Activated naive CD4-positive, alpha-beta T cell treated with anti-CD3 and anti-CD28 coated beads, Interleukin-2, amount 10 ng/mL, durations not matched to agents 7 days and 5 days (primary cell): ENCODE measurements at regions not wholly inside any gene's neighbourhood (a gene's known extent, or its start where the extent isn't known, plus 50 kb on each side); places are given as distances from the start of the nearest gene placed in this dataset.
A peak's percentile ranks its signal among the peaks of the same experiment; 100 is the strongest.

ENCODE experiments used
- CTCF ChIA-PET: fragments of 350-600 bp; sonication (Branson Sonifier 250); formaldehyde crosslinking; loops from one replicate; lab custom pipeline; 2021; ENCODE audit warnings: antibody characterized with exemption; lab: Charles Lee
- DNase-seq: peaks from one replicate; pipeline ENCODE4 v3.0.0-alpha.2; 2020
- H3K27ac Mint-ChIP-seq: one replicate; pipeline ENCODE4 v1.8.0; 2021; ENCODE audit warnings: mild to moderate bottlenecking, moderate library complexity, mixed read lengths
- H3K27me3 Mint-ChIP-seq: one replicate; pipeline ENCODE4 v1.8.0; 2021; ENCODE audit warnings: mild to moderate bottlenecking, mixed read lengths
- H3K36me3 Mint-ChIP-seq: one replicate; pipeline ENCODE4 v1.8.0; 2021; ENCODE audit warnings: mixed read lengths
- H3K4me1 Mint-ChIP-seq: one replicate; pipeline ENCODE4 v1.8.0; 2021; ENCODE audit warnings: mixed read lengths
- H3K4me3 Mint-ChIP-seq: one replicate; pipeline ENCODE4 v1.8.0; 2021; ENCODE audit warnings: mild to moderate bottlenecking, moderate library complexity, mixed read lengths
- H3K9me3 Mint-ChIP-seq: one replicate; pipeline ENCODE4 v1.8.0; 2021; ENCODE audit warnings: mixed read lengths

- H3K27me3 Mint-ChIP-seq, result peaks cover 8% of the 10 kb centered on the region
- peaks cover 17% of the 10 kb centered on the region for H3K9me3 Mint-ChIP-seq
- peak overlapping the region; percentile 81 for H3K4me3 Mint-ChIP-seq
- CTCF ChIA-PET, result interaction anchor here (0.6 to 2.3 kb wide), 7 partner anchors 24 to 209 kb away, joined by 3 to 10 read pairs (median 5); no protein-coding TSS in a partner anchor
- H3K36me3 Mint-ChIP-seq, result peaks cover 10% of the 10 kb centered on the region
- peak overlapping the region; percentile 99 for H3K27ac Mint-ChIP-seq
- peak; percentile 26 for DNase-seq
- peaks cover 20% of the 10 kb centered on the region for H3K4me1 Mint-ChIP-seq
These were observed 82.8 kb upstream of the E2F3 start for GRCh38 chr6:20318851-20319387.

GRCh38 chr6:20319520-20320357 is 81.9 kb upstream of the E2F3 start:
- Mint-ChIP-seq H3K27ac (peak overlapping the region; percentile 99), H3K4me3 (peak overlapping the region; percentile 81), H3K9me3 (peaks cover 17% of the 10 kb centered on the region), H3K27me3 (peaks cover 8% of the 10 kb centered on the region), H3K4me1 (peaks cover 20% of the 10 kb centered on the region), H3K36me3 (peaks cover 10% of the 10 kb centered on the region)
- CTCF ChIA-PET, result interaction anchor here (0.6 to 2.3 kb wide), 7 partner anchors 23 to 208 kb away, joined by 3 to 10 read pairs (median 5); no protein-coding TSS in a partner anchor
- peak; percentile 89 for DNase-seq

- H3K4me1 Mint-ChIP-seq, result peaks cover under 1% of the 10 kb centered on the region
- peaks cover 2% of the 10 kb centered on the region for H3K36me3 Mint-ChIP-seq
- H3K4me3 Mint-ChIP-seq, result no peak overlapping the region
- no peak overlapping the region for H3K27ac Mint-ChIP-seq
- no peak for DNase-seq
- peaks cover 39% of the 10 kb centered on the region for H3K27me3 Mint-ChIP-seq
- CTCF ChIA-PET, result no interaction called here
- H3K9me3 Mint-ChIP-seq, result peaks cover under 1% of the 10 kb centered on the region
These were observed 75.8 kb upstream of the E2F3 start for GRCh38 chr6:20325641-20326421.

GRCh38 chr6:20326422-20326728 is 75.3 kb upstream of the E2F3 start:
- peaks cover 39% of the 10 kb centered on the region for H3K27me3 Mint-ChIP-seq
- no peak for DNase-seq
- no peak overlapping the region for H3K27ac Mint-ChIP-seq
- no peak overlapping the region for H3K4me3 Mint-ChIP-seq
- no peaks in the 10 kb centered on the region for H3K9me3 Mint-ChIP-seq
- peaks cover 2% of the 10 kb centered on the region for H3K36me3 Mint-ChIP-seq
- peaks cover 3% of the 10 kb centered on the region for H3K4me1 Mint-ChIP-seq
- CTCF ChIA-PET, result no interaction called here

GRCh38 chr6:20327141-20327540 is 74.5 kb upstream of the E2F3 start:
- no peak for DNase-seq
- peaks cover 2% of the 10 kb centered on the region for H3K36me3 Mint-ChIP-seq
- H3K27ac Mint-ChIP-seq, result no peak overlapping the region
- H3K27me3 Mint-ChIP-seq, result peaks cover 38% of the 10 kb centered on the region
- CTCF ChIA-PET, result no interaction called here
- peaks cover 5% of the 10 kb centered on the region for H3K4me1 Mint-ChIP-seq
- no peak overlapping the region for H3K4me3 Mint-ChIP-seq
- no peaks in the 10 kb centered on the region for H3K9me3 Mint-ChIP-seq

GRCh38 chr6:20328266-20328923 is 73.3 kb upstream of the E2F3 start:
- peaks cover 5% of the 10 kb centered on the region for H3K4me1 Mint-ChIP-seq
- H3K27ac Mint-ChIP-seq, result no peak overlapping the region
- no peak for DNase-seq
- peaks cover 3% of the 10 kb centered on the region for H3K9me3 Mint-ChIP-seq
- CTCF ChIA-PET, result no interaction called here
- peaks cover 37% of the 10 kb centered on the region for H3K27me3 Mint-ChIP-seq
- H3K4me3 Mint-ChIP-seq, result no peak overlapping the region
- H3K36me3 Mint-ChIP-seq, result peaks cover 4% of the 10 kb centered on the region

GRCh38 chr6:20328924-20329300 is 72.8 kb upstream of the E2F3 start:
- CTCF ChIA-PET, result interaction anchor here (1.7 kb wide), 1 partner anchor 27 kb away, joined by 5 read pairs; no protein-coding TSS in a partner anchor
- DNase-seq, result no peak
- Mint-ChIP-seq H3K4me3 (no peak overlapping the region), H3K36me3 (peaks cover 4% of the 10 kb centered on the region), H3K4me1 (peaks cover 5% of the 10 kb centered on the region), H3K9me3 (peaks cover 3% of the 10 kb centered on the region), H3K27ac (no peak overlapping the region), H3K27me3 (peaks cover 39% of the 10 kb centered on the region)

GRCh38 chr6:20331042-20331441 is 70.6 kb upstream of the E2F3 start:
- CTCF ChIA-PET, result interaction anchor here (0.7 to 1.4 kb wide), 2 partner anchors 10 to 200 kb away, joined by 3 to 5 read pairs; no protein-coding TSS in a partner anchor
- Mint-ChIP-seq H3K9me3 (peaks cover 3% of the 10 kb centered on the region), H3K4me3 (no peak overlapping the region), H3K27ac (no peak overlapping the region), H3K36me3 (peaks cover 7% of the 10 kb centered on the region), H3K4me1 (peaks cover 18% of the 10 kb centered on the region), H3K27me3 (peaks cover 44% of the 10 kb centered on the region)
- DNase-seq, result no peak

- CTCF ChIA-PET, result interaction anchor here (1.4 kb wide), 1 partner anchor 9 kb away, joined by 5 read pairs; no protein-coding TSS in a partner anchor
- H3K27ac Mint-ChIP-seq, result no peak overlapping the region
- DNase-seq, result no peak
- H3K9me3 Mint-ChIP-seq, result peaks cover 3% of the 10 kb centered on the region
- peaks cover 7% of the 10 kb centered on the region for H3K36me3 Mint-ChIP-seq
- no peak overlapping the region for H3K4me3 Mint-ChIP-seq
- peaks cover 43% of the 10 kb centered on the region for H3K27me3 Mint-ChIP-seq
- peaks cover 24% of the 10 kb centered on the region for H3K4me1 Mint-ChIP-seq
These were observed 70.1 kb upstream of the E2F3 start for GRCh38 chr6:20331625-20332024.

GRCh38 chr6:20332441-20333006 is 69.2 kb upstream of the E2F3 start:
- Mint-ChIP-seq H3K4me3 (no peak overlapping the region), H3K27ac (no peak overlapping the region), H3K4me1 (peaks cover 32% of the 10 kb centered on the region), H3K27me3 (peaks cover 34% of the 10 kb centered on the region), H3K9me3 (peaks cover 3% of the 10 kb centered on the region), H3K36me3 (peaks cover 5% of the 10 kb centered on the region)
- DNase-seq, result no peak
- CTCF ChIA-PET, result no interaction called here

GRCh38 chr6:20333721-20334269 is 67.9 kb upstream of the E2F3 start:
- H3K9me3 Mint-ChIP-seq, result peaks cover 3% of the 10 kb centered on the region
- peaks cover 32% of the 10 kb centered on the region for H3K4me1 Mint-ChIP-seq
- peaks cover 5% of the 10 kb centered on the region for H3K36me3 Mint-ChIP-seq
- no peak overlapping the region for H3K4me3 Mint-ChIP-seq
- peaks cover 25% of the 10 kb centered on the region for H3K27me3 Mint-ChIP-seq
- no peak for DNase-seq
- no peak overlapping the region for H3K27ac Mint-ChIP-seq
- CTCF ChIA-PET, result no interaction called here

- peaks cover 6% of the 10 kb centered on the region for H3K9me3 Mint-ChIP-seq
- peaks cover 32% of the 10 kb centered on the region for H3K4me1 Mint-ChIP-seq
- H3K36me3 Mint-ChIP-seq, result peaks cover 5% of the 10 kb centered on the region
- no peak for DNase-seq
- peaks cover 19% of the 10 kb centered on the region for H3K27me3 Mint-ChIP-seq
- no peak overlapping the region for H3K4me3 Mint-ChIP-seq
- H3K27ac Mint-ChIP-seq, result no peak overlapping the region
- CTCF ChIA-PET, result no interaction called here
These were observed 67.3 kb upstream of the E2F3 start for GRCh38 chr6:20334334-20334733.

GRCh38 chr6:20334962-20335361 is 66.7 kb upstream of the E2F3 start:
- H3K4me3 Mint-ChIP-seq, result no peak overlapping the region
- H3K27ac Mint-ChIP-seq, result no peak overlapping the region
- H3K9me3 Mint-ChIP-seq, result peaks cover 9% of the 10 kb centered on the region
- H3K36me3 Mint-ChIP-seq, result peaks cover 8% of the 10 kb centered on the region
- CTCF ChIA-PET, result interaction anchor here (1.0 kb wide), 1 partner anchor 16 kb away, joined by 3 read pairs; no protein-coding TSS in a partner anchor
- peaks cover 13% of the 10 kb centered on the region for H3K27me3 Mint-ChIP-seq
- peaks cover 32% of the 10 kb centered on the region for H3K4me1 Mint-ChIP-seq
- DNase-seq, result no peak
